Omental fat pad (tissue), 3 donors: ENCODE measurements at regions not wholly inside any gene's neighbourhood (a gene's known extent, or its start where the extent isn't known, plus 50 kb on each side); places are given as distances from the start of the nearest gene placed in this dataset.

Experiments used
- ATAC-seq: fragments of 150-250 bp; one replicate; pipeline ENCODE4 v1.9.1; 2016; ENCODE audit warnings: mild to moderate bottlenecking, moderate library complexity; ENCODE audit not compliant: low FRiP score
- DNase-seq: peaks from one replicate; pipeline ENCODE4 v3.0.0-alpha.2; 2019; ENCODE audit warnings: low spot score
- TF ChIP-seq, protein P1 (sequence below), 3 donors: fragments of 450-650 bp; IDR thresholded peaks; one replicate each; pipeline ENCODE4 v1.5.1; 2016 to 2017; ENCODE audit warnings: antibody characterized with exemption in 3 of 3, mild to moderate bottlenecking in 3 of 3, moderate library complexity in 2 of 3

DNA sequence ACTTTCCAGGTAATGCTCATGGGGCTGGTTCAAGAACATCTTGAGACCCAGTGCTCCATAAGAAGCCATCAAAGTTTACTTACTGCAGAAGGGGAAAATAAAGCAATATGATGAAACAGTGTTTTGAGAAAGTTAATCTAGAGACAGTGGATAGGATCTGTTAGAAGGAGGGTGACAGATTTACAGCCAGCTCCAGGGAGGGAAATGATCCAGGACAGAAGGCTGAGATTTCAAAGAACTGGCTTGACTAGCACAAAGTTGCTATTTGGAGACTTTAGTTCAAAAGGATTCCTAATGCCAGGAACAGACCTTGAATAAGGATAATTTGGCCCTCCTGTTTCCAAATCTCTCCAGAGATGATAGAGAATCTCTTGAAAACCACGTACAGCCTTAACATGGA lies 166.5 kb upstream of the NECTIN3 start:
- ATAC-seq: no peak
- TF ChIP-seq, protein P1, sequence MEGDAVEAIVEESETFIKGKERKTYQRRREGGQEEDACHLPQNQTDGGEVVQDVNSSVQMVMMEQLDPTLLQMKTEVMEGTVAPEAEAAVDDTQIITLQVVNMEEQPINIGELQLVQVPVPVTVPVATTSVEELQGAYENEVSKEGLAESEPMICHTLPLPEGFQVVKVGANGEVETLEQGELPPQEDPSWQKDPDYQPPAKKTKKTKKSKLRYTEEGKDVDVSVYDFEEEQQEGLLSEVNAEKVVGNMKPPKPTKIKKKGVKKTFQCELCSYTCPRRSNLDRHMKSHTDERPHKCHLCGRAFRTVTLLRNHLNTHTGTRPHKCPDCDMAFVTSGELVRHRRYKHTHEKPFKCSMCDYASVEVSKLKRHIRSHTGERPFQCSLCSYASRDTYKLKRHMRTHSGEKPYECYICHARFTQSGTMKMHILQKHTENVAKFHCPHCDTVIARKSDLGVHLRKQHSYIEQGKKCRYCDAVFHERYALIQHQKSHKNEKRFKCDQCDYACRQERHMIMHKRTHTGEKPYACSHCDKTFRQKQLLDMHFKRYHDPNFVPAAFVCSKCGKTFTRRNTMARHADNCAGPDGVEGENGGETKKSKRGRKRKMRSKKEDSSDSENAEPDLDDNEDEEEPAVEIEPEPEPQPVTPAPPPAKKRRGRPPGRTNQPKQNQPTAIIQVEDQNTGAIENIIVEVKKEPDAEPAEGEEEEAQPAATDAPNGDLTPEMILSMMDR (IDR thresholded peaks at IDR 0.05): no peak
- DNase-seq: no peak

DNA sequence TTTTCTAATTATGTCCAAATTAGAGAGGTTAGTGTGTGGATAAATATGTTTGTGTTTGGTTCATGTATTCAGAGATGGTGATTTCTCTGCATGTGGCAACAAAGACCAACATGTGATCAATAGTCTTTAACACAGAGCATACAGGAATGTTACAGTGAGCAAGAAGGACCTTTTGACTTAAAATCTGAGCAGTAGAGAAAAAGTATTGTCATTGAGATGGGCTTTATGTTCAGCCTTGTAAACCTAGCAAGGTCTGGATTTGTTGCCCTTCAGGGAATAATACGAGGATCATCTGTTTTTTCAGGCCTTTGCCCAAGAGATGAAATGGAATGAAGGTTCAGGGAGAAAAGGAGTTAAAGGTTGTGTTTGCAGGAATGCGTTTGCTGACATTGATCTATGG lies 161.8 kb upstream of the NECTIN3 start:
- TF ChIP-seq, protein P1 (IDR thresholded peaks at IDR 0.05): no peak
- DNase-seq (no peak), ATAC-seq (no peak)

DNA sequence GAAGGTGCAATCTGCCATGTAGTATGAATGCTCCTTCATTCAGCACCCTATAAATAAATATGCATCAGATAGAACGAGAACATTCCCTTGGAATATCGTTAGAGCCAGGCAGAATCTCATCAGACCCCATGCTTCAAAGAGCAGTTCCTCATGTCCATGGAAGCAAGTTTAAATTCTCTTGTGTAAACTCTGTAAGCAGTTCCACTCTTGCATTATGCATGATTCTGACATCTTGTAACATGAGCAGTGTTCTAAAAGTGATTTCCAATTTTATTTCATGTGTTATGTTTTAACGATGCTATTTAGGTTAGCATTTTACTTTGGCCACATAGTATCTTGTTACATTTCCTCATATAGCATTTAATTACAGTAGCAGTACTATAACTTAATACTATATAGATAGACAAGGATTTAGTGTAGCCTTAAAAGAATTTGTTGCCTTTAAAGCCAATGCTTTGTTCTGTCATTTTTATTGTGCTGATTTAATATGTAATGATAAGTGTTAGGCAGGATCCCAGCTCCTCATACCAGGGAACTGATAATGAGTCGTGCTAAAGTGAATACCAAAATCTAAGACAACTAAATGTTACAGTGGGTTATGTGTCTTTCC lies 161.2 kb upstream of the NECTIN3 start:
- ATAC-seq: no peak
- DNase-seq: no peak
- TF ChIP-seq, protein P1 (IDR thresholded peaks at IDR 0.05): no peak

DNA sequence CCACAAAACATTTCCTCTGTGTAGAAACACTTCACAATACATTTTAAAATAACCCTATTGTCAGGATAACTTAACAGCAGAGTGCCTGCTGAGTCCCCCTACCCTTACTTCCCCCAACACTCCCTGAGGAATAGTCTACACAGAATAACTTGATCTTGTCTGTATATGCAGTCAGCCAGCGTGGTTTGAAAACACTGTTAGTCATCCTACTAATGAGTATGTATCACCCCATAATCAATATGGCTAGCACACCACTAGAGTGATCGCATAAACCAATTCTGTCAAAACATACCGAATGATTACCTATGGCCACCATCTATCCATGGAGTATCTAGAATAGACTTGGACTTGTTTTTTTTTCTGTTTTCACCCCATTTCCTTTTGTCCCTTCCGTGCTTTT lies 152.7 kb upstream of the NECTIN3 start:
- TF ChIP-seq, protein P1 (IDR thresholded peaks at IDR 0.05): no peak
- DNase-seq (no peak), ATAC-seq (no peak)

DNA sequence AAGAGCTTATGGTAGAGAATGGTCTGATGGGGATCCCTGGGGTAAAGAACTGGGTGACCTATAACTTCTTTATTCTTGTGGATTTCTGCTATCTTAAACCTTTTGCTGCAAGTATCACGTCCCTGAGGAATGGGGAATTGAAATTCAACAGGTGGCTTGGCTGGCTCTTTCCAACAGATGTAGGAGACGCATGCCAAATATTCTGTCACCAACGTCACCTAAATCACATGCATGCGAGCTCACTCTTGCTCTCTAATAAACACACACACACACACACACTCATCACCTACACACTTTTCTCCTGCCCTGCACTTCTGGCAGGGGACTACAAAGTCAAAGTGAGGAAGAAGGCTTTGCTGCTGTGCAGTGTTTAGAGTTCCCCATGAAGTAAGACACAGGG lies 145.8 kb upstream of the NECTIN3 start:
- DNase-seq: no peak
- TF ChIP-seq, protein P1 (IDR thresholded peaks at IDR 0.05): no peak
- ATAC-seq: no peak

DNA sequence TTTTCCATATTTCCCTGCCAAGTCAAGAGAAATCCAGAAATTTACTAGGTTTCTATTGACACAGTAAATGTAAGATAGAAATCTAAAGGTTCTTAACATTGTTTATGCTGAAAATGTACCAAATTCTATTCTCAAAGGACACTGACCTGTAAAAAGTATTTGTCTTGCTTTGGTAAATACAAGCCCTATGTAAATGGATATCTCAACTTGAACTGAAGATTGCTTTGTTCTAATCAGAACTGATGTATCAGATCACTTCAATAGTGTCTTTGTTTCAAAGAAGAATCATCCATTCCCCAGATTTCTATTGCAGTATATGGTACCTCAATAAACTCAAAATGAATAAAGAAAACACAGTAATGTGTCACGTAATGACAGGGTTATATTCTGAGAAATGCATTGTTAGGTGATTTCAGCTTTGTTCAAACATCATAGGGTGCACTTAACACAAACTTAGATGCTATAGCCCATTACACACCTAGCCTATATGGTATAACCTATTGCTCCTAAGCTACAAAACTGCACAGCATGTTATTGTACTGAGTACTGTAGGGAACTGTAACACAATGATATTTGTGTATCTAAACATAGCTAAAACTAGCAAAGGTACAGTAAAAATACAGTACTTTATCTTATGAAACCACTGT lies 143.5 kb upstream of the NECTIN3 start:
- ATAC-seq (no peak), DNase-seq (no peak)
- TF ChIP-seq, protein P1 (IDR thresholded peaks at IDR 0.05): no peak

DNA sequence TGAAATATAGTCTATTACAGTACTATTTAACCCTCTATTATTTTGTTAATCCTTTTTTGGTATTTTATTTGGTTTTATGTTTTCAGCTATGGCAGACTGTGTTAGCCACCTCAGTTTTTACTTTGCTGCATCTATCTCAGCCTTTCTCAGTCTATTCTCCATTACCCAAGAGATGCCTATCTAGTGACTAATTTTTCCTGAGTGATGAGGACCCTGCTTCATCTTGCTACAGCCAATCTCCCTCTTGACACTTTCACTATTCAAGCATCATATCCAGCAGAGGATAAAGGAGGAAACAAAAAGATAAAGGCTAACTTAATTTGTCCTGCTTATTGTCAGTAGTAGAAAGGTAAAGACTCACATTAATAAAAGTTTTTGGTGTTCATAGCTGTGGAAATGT lies 141.8 kb upstream of the NECTIN3 start:
- ATAC-seq: no peak
- TF ChIP-seq, protein P1 (IDR thresholded peaks at IDR 0.05): no peak
- no peak for DNase-seq
